Thoracic aorta (tissue), 2 donors: ENCODE measurements at regions not wholly inside any gene's neighbourhood (a gene's known extent, or its start where the extent isn't known, plus 50 kb on each side); places are given as distances from the start of the nearest gene placed in this dataset.

Experiments
- ATAC-seq: fragments of 150-250 bp; one replicate; pipeline ENCODE4 v1.8.0; 2017; ENCODE audit warnings: low read depth; ENCODE audit not compliant: insufficient number of reproducible peaks, low FRiP score
- DNase-seq: peaks from one replicate; pipeline ENCODE4 v3.0.0-alpha.2; 2020; ENCODE audit warnings: low spot score
- H3K27ac ChIP-seq, 2 donors: fragments of 200-600 bp; sonication (generic); 1 replicate in 1 of 2; 2 replicates in 1 of 2; pipeline ENCODE4 v1.5.1; 2016; ENCODE audit warnings: mild to moderate bottlenecking in 2 of 2, moderate library complexity in 2 of 2
- H3K27me3 ChIP-seq: fragments of 200-600 bp; sonication (generic); replicated peaks from 2 replicates; pipeline ENCODE4 v1.6.0; 2016; ENCODE audit warnings: mild to moderate bottlenecking; ENCODE audit not compliant: insufficient read depth
- H3K36me3 ChIP-seq: fragments of 200-600 bp; sonication (generic); one replicate; pipeline ENCODE4 v1.5.1; 2016
- H3K4me1 ChIP-seq, 2 donors: fragments of 200-600 bp; sonication (generic); 1 replicate in 1 of 2; 2 replicates in 1 of 2; pipeline versions ENCODE4 v1.5.1 to v1.6.0; 2016; ENCODE audit warnings: low read depth in 2 of 2, mild to moderate bottlenecking in 1 of 2; ENCODE audit not compliant: control insufficient read depth in 1 of 2
- H3K4me3 ChIP-seq: fragments of 200-600 bp; sonication (generic); 2 replicates; pipeline ENCODE4 v1.5.1; 2016; ENCODE audit warnings: mild to moderate bottlenecking
- H3K9me3 ChIP-seq: fragments of 200-600 bp; sonication (generic); 2 replicates; pipeline ENCODE4 v1.5.1; 2016
- TF ChIP-seq, protein P1 (sequence below): fragments of 200-600 bp; sonication (generic); IDR thresholded peaks from one replicate; pipeline ENCODE4 v1.5.1; 2019; ENCODE audit warnings: antibody characterized with exemption

DNA sequence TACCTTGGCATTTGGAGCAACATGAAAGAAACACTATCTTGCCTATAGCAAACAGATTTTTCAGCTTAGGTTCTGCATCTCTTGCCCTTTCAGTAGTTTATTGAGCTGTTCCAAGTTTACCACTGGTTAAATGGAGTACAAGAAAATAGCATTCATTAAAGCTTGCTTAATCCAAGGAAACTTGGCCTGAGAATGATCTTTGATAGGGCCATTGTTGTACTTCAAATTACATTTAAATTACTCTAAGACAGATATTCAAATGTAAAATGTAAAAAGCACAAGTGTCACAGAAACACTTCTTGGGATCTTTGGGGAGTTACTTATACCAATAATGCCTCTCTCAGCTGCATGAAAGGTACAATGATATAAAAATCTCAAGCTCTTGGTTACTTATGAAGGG, 609.0 kb upstream of the HTR2C start:
- Histone ChIP-seq H3K9me3 (no peaks in the 10 kb centered on the region), H3K27me3 (no peaks in the 10 kb centered on the region), H3K36me3 (no peaks in the 10 kb centered on the region), H3K27ac (no peak overlapping the region), H3K4me1 (no peaks in the 10 kb centered on the region), H3K4me3 (no peak overlapping the region)
- TF ChIP-seq, protein P1, sequence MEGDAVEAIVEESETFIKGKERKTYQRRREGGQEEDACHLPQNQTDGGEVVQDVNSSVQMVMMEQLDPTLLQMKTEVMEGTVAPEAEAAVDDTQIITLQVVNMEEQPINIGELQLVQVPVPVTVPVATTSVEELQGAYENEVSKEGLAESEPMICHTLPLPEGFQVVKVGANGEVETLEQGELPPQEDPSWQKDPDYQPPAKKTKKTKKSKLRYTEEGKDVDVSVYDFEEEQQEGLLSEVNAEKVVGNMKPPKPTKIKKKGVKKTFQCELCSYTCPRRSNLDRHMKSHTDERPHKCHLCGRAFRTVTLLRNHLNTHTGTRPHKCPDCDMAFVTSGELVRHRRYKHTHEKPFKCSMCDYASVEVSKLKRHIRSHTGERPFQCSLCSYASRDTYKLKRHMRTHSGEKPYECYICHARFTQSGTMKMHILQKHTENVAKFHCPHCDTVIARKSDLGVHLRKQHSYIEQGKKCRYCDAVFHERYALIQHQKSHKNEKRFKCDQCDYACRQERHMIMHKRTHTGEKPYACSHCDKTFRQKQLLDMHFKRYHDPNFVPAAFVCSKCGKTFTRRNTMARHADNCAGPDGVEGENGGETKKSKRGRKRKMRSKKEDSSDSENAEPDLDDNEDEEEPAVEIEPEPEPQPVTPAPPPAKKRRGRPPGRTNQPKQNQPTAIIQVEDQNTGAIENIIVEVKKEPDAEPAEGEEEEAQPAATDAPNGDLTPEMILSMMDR, result no peak
- ATAC-seq, result no peak
- no peak for DNase-seq

DNA sequence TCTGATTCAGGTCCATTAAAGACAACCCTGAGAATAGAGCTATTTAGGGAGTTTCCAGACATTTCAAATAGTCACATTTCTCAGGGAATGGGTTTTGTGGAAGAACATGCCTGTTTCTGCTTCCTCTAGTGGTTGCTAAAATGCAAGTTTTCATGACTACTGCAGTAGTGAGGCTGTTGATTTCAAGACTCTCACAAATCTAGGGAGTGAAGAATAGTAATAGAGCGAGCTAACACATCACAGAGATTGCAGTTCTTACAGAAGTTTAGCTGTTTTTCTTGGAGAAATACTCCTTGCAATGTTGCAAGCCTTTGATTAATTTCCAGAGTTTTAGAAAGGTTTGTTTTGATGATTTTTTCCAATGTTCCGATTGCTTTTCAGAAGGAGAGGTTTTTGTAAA, 610.2 kb upstream of the HTR2C start:
- Histone ChIP-seq H3K27me3 (no peaks in the 10 kb centered on the region), H3K27ac (no peak overlapping the region), H3K9me3 (no peaks in the 10 kb centered on the region), H3K36me3 (no peaks in the 10 kb centered on the region), H3K4me3 (no peak overlapping the region), H3K4me1 (no peaks in the 10 kb centered on the region)
- TF ChIP-seq, protein P1, result no peak
- ATAC-seq, result no peak
- DNase-seq, result no peak

DNA sequence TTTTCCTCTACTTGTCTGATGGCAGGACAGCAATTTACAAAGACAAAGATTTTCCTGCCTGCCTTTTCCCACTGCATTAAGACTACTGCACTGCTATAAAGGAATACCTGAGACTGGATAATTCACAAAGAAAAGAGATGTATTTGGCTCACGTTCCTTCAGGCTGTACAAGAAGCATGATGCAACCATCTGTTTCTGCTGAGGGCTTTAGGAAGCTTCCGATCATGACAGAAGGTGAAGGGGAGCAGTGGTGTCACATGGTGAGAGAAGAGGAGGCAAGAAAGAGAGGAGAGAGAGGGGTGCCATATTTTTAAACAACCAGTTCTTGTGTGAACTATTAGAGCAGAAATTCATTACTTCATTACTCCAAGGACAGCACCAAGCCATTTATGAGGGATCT, 617.1 kb upstream of the HTR2C start:
- TF ChIP-seq, protein P1, result no peak
- H3K27ac ChIP-seq, result no peak overlapping the region
- ATAC-seq (no peak), DNase-seq (no peak)
- H3K27me3 ChIP-seq, result no peaks in the 10 kb centered on the region
- H3K36me3 ChIP-seq, result no peaks in the 10 kb centered on the region
- no peaks in the 10 kb centered on the region for H3K9me3 ChIP-seq
- no peak overlapping the region for H3K4me3 ChIP-seq
- no peaks in the 10 kb centered on the region for H3K4me1 ChIP-seq

DNA sequence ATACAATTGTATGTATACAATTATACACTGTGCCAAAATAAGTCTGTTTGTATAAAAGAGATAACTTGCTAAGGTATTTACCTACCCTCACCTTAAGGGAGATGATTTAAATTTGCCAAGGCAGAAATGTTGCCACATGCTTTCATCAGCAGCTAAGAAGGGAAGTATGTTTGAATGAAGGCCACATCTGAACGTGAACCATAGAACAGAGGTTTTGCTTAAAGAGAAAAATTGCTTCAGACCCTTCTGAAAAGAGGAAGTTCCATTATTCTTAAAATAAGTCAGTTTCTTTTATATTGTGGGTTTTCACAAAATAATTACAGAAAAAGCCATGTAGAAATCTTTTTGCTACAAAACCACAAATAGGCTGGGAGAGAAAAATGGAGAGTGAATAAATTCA, 621.5 kb upstream of the HTR2C start:
- H3K9me3 ChIP-seq, result no peaks in the 10 kb centered on the region
- H3K27ac ChIP-seq, result no peak overlapping the region
- no peaks in the 10 kb centered on the region for H3K36me3 ChIP-seq
- no peaks in the 10 kb centered on the region for H3K4me1 ChIP-seq
- no peak for DNase-seq
- no peak overlapping the region for H3K4me3 ChIP-seq
- TF ChIP-seq, protein P1, result no peak
- ATAC-seq, result no peak
- H3K27me3 ChIP-seq, result no peaks in the 10 kb centered on the region

DNA sequence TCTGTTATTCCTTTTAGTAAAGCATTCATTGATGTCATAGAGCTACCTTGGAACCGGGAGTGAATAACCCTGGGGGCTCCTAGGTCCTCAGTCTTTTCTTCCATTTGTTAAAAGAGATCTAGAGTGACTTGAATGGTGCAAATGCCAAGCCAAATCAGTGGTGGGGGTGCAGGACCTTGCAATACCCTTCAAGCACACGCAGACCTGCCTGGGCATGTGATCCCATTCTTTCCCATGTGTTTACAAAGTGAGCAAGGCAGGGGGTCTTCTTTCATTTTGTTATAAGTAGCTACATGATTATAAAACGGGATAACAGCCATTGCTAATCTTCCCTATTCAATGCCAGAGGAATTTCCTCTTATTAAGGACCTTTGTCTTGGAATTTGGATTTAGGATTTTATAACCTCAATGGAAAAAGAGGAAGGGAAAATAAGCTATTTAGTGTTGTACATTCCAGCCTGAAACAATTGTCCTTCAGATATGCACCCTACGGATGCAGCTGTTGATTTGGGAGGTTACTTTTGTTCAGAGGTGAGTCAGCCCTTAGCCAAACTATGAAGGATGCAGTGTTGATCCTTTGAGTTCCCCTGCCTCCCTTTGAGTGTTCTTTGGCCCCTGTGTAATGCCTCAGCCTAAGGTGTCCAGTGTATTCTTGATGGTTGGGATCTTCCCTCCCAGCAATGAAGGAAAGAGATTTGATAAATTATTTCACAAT, 623.8 kb upstream of the HTR2C start:
- no peaks in the 10 kb centered on the region for H3K9me3 ChIP-seq
- ATAC-seq, result no peak
- no peak overlapping the region for H3K4me3 ChIP-seq
- H3K27ac ChIP-seq, result no peak overlapping the region
- no peaks in the 10 kb centered on the region for H3K36me3 ChIP-seq
- DNase-seq, result no peak
- no peaks in the 10 kb centered on the region for H3K4me1 ChIP-seq
- TF ChIP-seq, protein P1, result no peak
- no peaks in the 10 kb centered on the region for H3K27me3 ChIP-seq
